Keratinocyte (primary cell): ENCODE measurements at regions not wholly inside any gene's neighbourhood (a gene's known extent, or its start where the extent isn't known, plus 50 kb on each side); places are given as distances from the start of the nearest gene placed in this dataset.

Experiments
- DNase-seq: peaks from one replicate; pipeline ENCODE4 v3.0.0-alpha.2; 2011; ENCODE audit warnings: low read depth, missing footprints, low spot score
- FAIRE-seq: peaks from 2 replicates; lab custom pipeline; 2011; peaks lifted over from hg19 to GRCh38; lab: Jason Lieb, UNC
- H2AFZ ChIP-seq: 2 replicates; pipeline ENCODE4 v1.6.0; 2012; ENCODE audit warnings: low read length, control low read depth, inconsistent platforms; ENCODE audit not compliant: control insufficient read depth
- H3K27ac ChIP-seq: 2 replicates; pipeline ENCODE4 v1.5.1; 2011; ENCODE audit warnings: low read length; ENCODE audit not compliant: control insufficient read depth, insufficient read depth
- H3K27me3 ChIP-seq: 3 replicates; pipeline ENCODE4 v1.6.0; 2011; ENCODE audit warnings: low read length; ENCODE audit not compliant: control insufficient read depth, insufficient read depth; ENCODE audit errors: extremely low read depth
- H3K36me3 ChIP-seq, 2 experiments: 2 replicates in 1 of 2; 3 replicates in 1 of 2; pipeline ENCODE4 v1.5.1; 2011; ENCODE audit warnings: low read length in 2 of 2, mild to moderate bottlenecking in 1 of 2; ENCODE audit not compliant: control insufficient read depth in 2 of 2, insufficient read depth in 2 of 2; ENCODE audit errors: extremely low read depth in 1 of 2
- H3K4me1 ChIP-seq: 3 replicates; pipeline ENCODE4 v1.5.1; 2011; ENCODE audit warnings: low read length; ENCODE audit not compliant: control insufficient read depth, insufficient read depth; ENCODE audit errors: extremely low read depth
- H3K4me2 ChIP-seq: 3 replicates; pipeline ENCODE4 v1.6.0; 2011; ENCODE audit warnings: low read depth, low read length; ENCODE audit not compliant: control insufficient read depth, insufficient read depth; ENCODE audit errors: extremely low read depth
- H3K4me3 ChIP-seq, 3 experiments: fragments of 200-600 bp in 1 of 3; sonication (generic) in 1 of 3; 2 replicates in 2 of 3; 3 replicates in 1 of 3; pipeline ENCODE4 v1.5.1; 2011 to 2016; ENCODE audit warnings: low read length in 3 of 3, mild to moderate bottlenecking in 3 of 3, control low read depth in 2 of 3, inconsistent platforms in 1 of 3, low read depth in 1 of 3, mixed read lengths in 1 of 3, mixed run types in 1 of 3, moderate library complexity in 1 of 3; ENCODE audit not compliant: control insufficient read depth in 2 of 3, insufficient read depth in 2 of 3; ENCODE audit errors: extremely low read depth in 1 of 3
- H3K79me2 ChIP-seq: 2 replicates; pipeline ENCODE4 v1.6.0; 2012; ENCODE audit warnings: low read length; ENCODE audit not compliant: control insufficient read depth, insufficient read depth
- H3K9ac ChIP-seq: 3 replicates; pipeline ENCODE4 v1.6.0; 2011; ENCODE audit warnings: low read length; ENCODE audit not compliant: control insufficient read depth, insufficient read depth; ENCODE audit errors: extremely low read depth
- H3K9me1 ChIP-seq: 3 replicates; pipeline ENCODE4 v1.6.0; 2011; ENCODE audit warnings: low read length; ENCODE audit not compliant: control insufficient read depth, insufficient read depth; ENCODE audit errors: extremely low read depth
- H3K9me3 ChIP-seq: 2 replicates; pipeline ENCODE4 v1.5.1; 2012; ENCODE audit warnings: low read depth, low read length; ENCODE audit not compliant: control insufficient read depth
- H4K20me1 ChIP-seq: 3 replicates; pipeline ENCODE4 v1.6.0; 2011; ENCODE audit warnings: low read length; ENCODE audit not compliant: control insufficient read depth, insufficient read depth; ENCODE audit errors: extremely low read depth
- EZH2 ChIP-seq: IDR thresholded peaks from one replicate; pipeline ENCODE4 v1.6.1; 2012; ENCODE audit warnings: inconsistent platforms, mild to moderate bottlenecking, low read length, moderate library complexity
- dilution Hi-C: fragments of 300-500 bp; cut with MboI; formaldehyde crosslinking; loops from one replicate; pipeline ENCODE4 v1.7.0; 2020; ENCODE audit warnings: low sequenced_read_pairs; ENCODE audit not compliant: extremely low pct_ligation_motif_present
- TF ChIP-seq, protein P1 (sequence below), 3 experiments: IDR thresholded peaks in 1 of 3; conservative IDR thresholded peaks in 1 of 3; optimal IDR thresholded peaks in 1 of 3; 2 replicates in 2 of 3; 3 replicates in 1 of 3; pipeline versions ENCODE3 to v1.5.1; 2011; ENCODE audit warnings: low read length in 3 of 3, mild to moderate bottlenecking in 3 of 3, moderate library complexity in 2 of 3, control low read depth in 1 of 3, inconsistent platforms in 1 of 3; ENCODE audit not compliant: insufficient read depth in 2 of 3; ENCODE audit errors: extremely low read depth in 1 of 3

GRCh38 chr1:4053160-4053748 lies 153.2 kb upstream of the C1orf174 start:
- no peaks in the 10 kb centered on the region for H3K36me3 ChIP-seq
- H3K9me1 ChIP-seq, result no peaks in the 10 kb centered on the region
- dilution Hi-C loops, result no loop called here
- no peak overlapping the region for H3K4me3 ChIP-seq
- DNase-seq (no peak), FAIRE-seq (no peak)
- H3K79me2 ChIP-seq, result no peaks in the 10 kb centered on the region
- H3K27ac ChIP-seq, result no peak overlapping the region
- H4K20me1 ChIP-seq, result no peaks in the 10 kb centered on the region
- H3K4me1 ChIP-seq, result no peaks in the 10 kb centered on the region
- peaks cover 10% of the 10 kb centered on the region for H3K9me3 ChIP-seq
- H3K9ac ChIP-seq, result no peak overlapping the region
- no peak overlapping the region for H2AFZ ChIP-seq
- no peaks in the 10 kb centered on the region for H3K27me3 ChIP-seq
- TF ChIP-seq, protein P1, sequence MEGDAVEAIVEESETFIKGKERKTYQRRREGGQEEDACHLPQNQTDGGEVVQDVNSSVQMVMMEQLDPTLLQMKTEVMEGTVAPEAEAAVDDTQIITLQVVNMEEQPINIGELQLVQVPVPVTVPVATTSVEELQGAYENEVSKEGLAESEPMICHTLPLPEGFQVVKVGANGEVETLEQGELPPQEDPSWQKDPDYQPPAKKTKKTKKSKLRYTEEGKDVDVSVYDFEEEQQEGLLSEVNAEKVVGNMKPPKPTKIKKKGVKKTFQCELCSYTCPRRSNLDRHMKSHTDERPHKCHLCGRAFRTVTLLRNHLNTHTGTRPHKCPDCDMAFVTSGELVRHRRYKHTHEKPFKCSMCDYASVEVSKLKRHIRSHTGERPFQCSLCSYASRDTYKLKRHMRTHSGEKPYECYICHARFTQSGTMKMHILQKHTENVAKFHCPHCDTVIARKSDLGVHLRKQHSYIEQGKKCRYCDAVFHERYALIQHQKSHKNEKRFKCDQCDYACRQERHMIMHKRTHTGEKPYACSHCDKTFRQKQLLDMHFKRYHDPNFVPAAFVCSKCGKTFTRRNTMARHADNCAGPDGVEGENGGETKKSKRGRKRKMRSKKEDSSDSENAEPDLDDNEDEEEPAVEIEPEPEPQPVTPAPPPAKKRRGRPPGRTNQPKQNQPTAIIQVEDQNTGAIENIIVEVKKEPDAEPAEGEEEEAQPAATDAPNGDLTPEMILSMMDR (optimal IDR thresholded peaks at IDR 0.05 in 1 of 3, IDR thresholded peaks at IDR 0.05 in 1 of 3, conservative IDR thresholded peaks at IDR 0.05 in 1 of 3; ENCODE audit: extremely low read depth in 1 of 3, insufficient read depth in 2 of 3, low read length in 3 of 3), result no peak
- no peak for TF ChIP-seq EZH2
- no peak overlapping the region for H3K4me2 ChIP-seq

DNA sequence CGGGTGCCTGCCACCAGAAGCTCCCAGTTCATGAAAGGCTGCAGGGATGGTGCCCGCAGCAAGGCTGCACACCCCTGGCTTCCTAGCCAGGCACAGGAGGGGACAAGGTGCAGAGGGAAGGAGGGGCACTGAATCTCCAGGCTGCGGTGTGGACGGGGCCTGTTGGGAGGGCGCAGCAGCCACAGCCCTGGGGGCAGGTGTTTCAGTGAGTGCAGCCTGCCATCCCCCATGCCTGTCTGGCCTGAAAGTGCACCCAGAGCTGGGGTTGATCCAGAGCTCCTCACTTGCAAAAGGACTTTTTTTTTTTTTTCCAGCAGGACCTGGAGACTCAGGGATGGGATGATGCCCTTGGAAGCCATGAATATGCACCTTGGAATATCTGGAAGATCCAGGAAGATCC lies 153.7 kb upstream of the C1orf174 start:
- Histone ChIP-seq H3K36me3 (no peaks in the 10 kb centered on the region), H3K9me3 (peaks cover 10% of the 10 kb centered on the region)
- no peak for FAIRE-seq

More for the DNA sequence above, 153.7 kb upstream of the C1orf174 start:
- no peaks in the 10 kb centered on the region for H3K79me2 ChIP-seq
- no peak for TF ChIP-seq EZH2
- TF ChIP-seq, protein P1 (optimal IDR thresholded peaks at IDR 0.05 in 1 of 3, IDR thresholded peaks at IDR 0.05 in 1 of 3, conservative IDR thresholded peaks at IDR 0.05 in 1 of 3; ENCODE audit: extremely low read depth in 1 of 3, insufficient read depth in 2 of 3, low read length in 3 of 3), result no peak
- no peaks in the 10 kb centered on the region for H3K4me1 ChIP-seq
- H2AFZ ChIP-seq, result no peak overlapping the region
- no peaks in the 10 kb centered on the region for H4K20me1 ChIP-seq
- no peak overlapping the region for H3K4me3 ChIP-seq
- H3K27me3 ChIP-seq, result no peaks in the 10 kb centered on the region
- H3K4me2 ChIP-seq, result no peak overlapping the region
- H3K9ac ChIP-seq, result no peak overlapping the region
- no peak overlapping the region for H3K27ac ChIP-seq
- no peak for DNase-seq
- dilution Hi-C loops, result no loop called here
- no peaks in the 10 kb centered on the region for H3K9me1 ChIP-seq
